KOPT-K1 (cell line): ENCODE measurements at regions not wholly inside any gene's neighbourhood (a gene's known extent, or its start where the extent isn't known, plus 50 kb on each side); places are given as distances from the start of the nearest gene placed in this dataset.

Experiments used
- H3K27ac ChIP-seq: fragments of 200-600 bp; sonication (generic); 2 replicates; pipeline ENCODE4 v1.5.1; 2016; ENCODE audit warnings: antibody characterized with exemption, mild to moderate bottlenecking, low read depth, low read length; ENCODE audit not compliant: poor library complexity, severe bottlenecking
- H3K36me3 ChIP-seq: fragments of 200-600 bp; sonication (generic); 2 replicates; pipeline ENCODE4 v1.5.1; 2017; ENCODE audit warnings: antibody characterized with exemption, mild to moderate bottlenecking, low read length, moderate library complexity; ENCODE audit not compliant: insufficient read depth
- H3K9me3 ChIP-seq: fragments of 200-600 bp; sonication (generic); 2 replicates; pipeline ENCODE4 v1.5.1; 2017; ENCODE audit warnings: antibody characterized with exemption, low read length, mild to moderate bottlenecking; ENCODE audit not compliant: insufficient read depth, poor library complexity, severe bottlenecking

GRCh38 chr13:50693727-50694126 is 149.8 kb downstream of the DLEU7 start:
- H3K9me3 ChIP-seq: peaks cover 8% of the 10 kb centered on the region
- no peaks in the 10 kb centered on the region for H3K36me3 ChIP-seq
- no peak overlapping the region for H3K27ac ChIP-seq

GRCh38 chr13:50697746-50698539 is 145.5 kb downstream of the DLEU7 start:
- Histone ChIP-seq H3K27ac (no peak overlapping the region), H3K9me3 (peaks cover 8% of the 10 kb centered on the region), H3K36me3 (no peaks in the 10 kb centered on the region)

GRCh38 chr13:50699874-50700663 is 143.4 kb downstream of the DLEU7 start:
- Histone ChIP-seq H3K36me3 (no peaks in the 10 kb centered on the region), H3K27ac (peak overlapping the region; percentile 25), H3K9me3 (peaks cover 8% of the 10 kb centered on the region)

GRCh38 chr13:50700664-50701305 is 142.7 kb downstream of the DLEU7 start:
- peak overlapping the region; percentile 25 for H3K27ac ChIP-seq
- peaks cover 8% of the 10 kb centered on the region for H3K9me3 ChIP-seq
- no peaks in the 10 kb centered on the region for H3K36me3 ChIP-seq

- H3K9me3 ChIP-seq: peaks cover 5% of the 10 kb centered on the region
- no peak overlapping the region for H3K27ac ChIP-seq
- no peaks in the 10 kb centered on the region for H3K36me3 ChIP-seq
These were observed 142.0 kb downstream of the DLEU7 start for GRCh38 chr13:50701469-50701868.

- no peaks in the 10 kb centered on the region for H3K36me3 ChIP-seq
- H3K9me3 ChIP-seq: no peaks in the 10 kb centered on the region
- H3K27ac ChIP-seq: no peak overlapping the region
These were observed 137.0 kb downstream of the DLEU7 start for GRCh38 chr13:50706505-50706904.

- Histone ChIP-seq H3K36me3 (no peaks in the 10 kb centered on the region), H3K27ac (no peak overlapping the region)
These were observed 135.9 kb downstream of the DLEU7 start for GRCh38 chr13:50707628-50708027.

GRCh38 chr13:50708461-50708860 is 135.0 kb downstream of the DLEU7 start:
- no peak overlapping the region for H3K27ac ChIP-seq
- H3K9me3 ChIP-seq: no peaks in the 10 kb centered on the region
- H3K36me3 ChIP-seq: no peaks in the 10 kb centered on the region

More at GRCh38 chr13:50707628-50708027, 135.9 kb downstream of the DLEU7 start:
- H3K9me3 ChIP-seq: no peaks in the 10 kb centered on the region

- no peaks in the 10 kb centered on the region for H3K9me3 ChIP-seq
- no peaks in the 10 kb centered on the region for H3K36me3 ChIP-seq
- no peak overlapping the region for H3K27ac ChIP-seq
These were observed 134.4 kb downstream of the DLEU7 start for GRCh38 chr13:50709058-50709457.

GRCh38 chr13:50711131-50711815 is 132.2 kb downstream of the DLEU7 start:
- no peaks in the 10 kb centered on the region for H3K9me3 ChIP-seq
- no peak overlapping the region for H3K27ac ChIP-seq
- H3K36me3 ChIP-seq: no peaks in the 10 kb centered on the region

GRCh38 chr13:50711996-50712395 is 131.5 kb downstream of the DLEU7 start:
- no peaks in the 10 kb centered on the region for H3K9me3 ChIP-seq
- H3K36me3 ChIP-seq: no peaks in the 10 kb centered on the region
- no peak overlapping the region for H3K27ac ChIP-seq

GRCh38 chr13:50712456-50712855 is 131.0 kb downstream of the DLEU7 start:
- no peaks in the 10 kb centered on the region for H3K36me3 ChIP-seq
- H3K27ac ChIP-seq: no peak overlapping the region
- no peaks in the 10 kb centered on the region for H3K9me3 ChIP-seq

- no peak overlapping the region for H3K27ac ChIP-seq
- H3K36me3 ChIP-seq: no peaks in the 10 kb centered on the region
- no peaks in the 10 kb centered on the region for H3K9me3 ChIP-seq
These were observed 130.6 kb downstream of the DLEU7 start for GRCh38 chr13:50712881-50713280.

GRCh38 chr13:50713523-50714248 is 129.8 kb downstream of the DLEU7 start:
- H3K27ac ChIP-seq: peak overlapping the region; percentile 2
- no peaks in the 10 kb centered on the region for H3K36me3 ChIP-seq
- H3K9me3 ChIP-seq: no peaks in the 10 kb centered on the region
